Transverse colon (tissue), 4 donors: ENCODE measurements at regions not wholly inside any gene's neighbourhood (a gene's known extent, or its start where the extent isn't known, plus 50 kb on each side); places are given as distances from the start of the nearest gene placed in this dataset.
A peak's percentile ranks its signal among the peaks of the same experiment; 100 is the strongest.

Source experiments
- DNase-seq: peaks from one replicate; pipeline ENCODE4 v3.0.0-alpha.2; 2019
- H3K27ac ChIP-seq, 4 donors: fragments of 200-600 bp; sonication (generic); 2 replicates each; pipeline ENCODE4 v1.5.1; 2016 to 2018; ENCODE audit warnings: inconsistent platforms in 4 of 4
- H3K27me3 ChIP-seq: fragments of 200-600 bp; sonication (generic); 2 replicates; pipeline ENCODE4 v1.5.1; 2017; ENCODE audit warnings: inconsistent platforms
- H3K36me3 ChIP-seq, 4 donors: fragments of 200-600 bp; sonication (generic); 2 replicates each; pipeline ENCODE4 v1.5.1; 2017 to 2019; ENCODE audit warnings: inconsistent platforms in 4 of 4
- H3K4me1 ChIP-seq, 4 donors: fragments of 200-600 bp; sonication (generic); 2 replicates each; pipeline ENCODE4 v1.5.1; 2017 to 2020; ENCODE audit warnings: inconsistent platforms in 4 of 4
- H3K4me3 ChIP-seq, 4 donors: fragments of 200-600 bp; sonication (generic); 1 replicate in 1 of 4; 2 replicates in 3 of 4; pipeline versions ENCODE4 v1.5.1 to v1.6.1; 2017 to 2019; ENCODE audit warnings: inconsistent platforms in 4 of 4
- H3K9me3 ChIP-seq, 2 donors: fragments of 200-600 bp; sonication (generic); 2 replicates each; pipeline ENCODE4 v1.5.1; 2017 to 2019; ENCODE audit warnings: inconsistent platforms in 2 of 2
- CTCF ChIP-seq, 5 experiments: fragments of 200-600 bp in 3 of 5; fragments of 450-650 bp in 2 of 5; sonication (generic) in 3 of 5; IDR thresholded peaks; 1 replicate in 2 of 5; 2 replicates in 3 of 5; pipeline ENCODE4 v1.5.1; 2016 to 2017; ENCODE audit warnings: antibody characterized with exemption in 5 of 5, inconsistent platforms in 3 of 5, mild to moderate bottlenecking in 2 of 5, moderate library complexity in 1 of 5
- EP300 ChIP-seq: sonication (generic); formaldehyde crosslinking; IDR thresholded peaks from one replicate; pipeline ENCODE4 v1.6.1; 2017; ENCODE audit warnings: antibody characterized with exemption, low read depth
- POLR2A ChIP-seq: fragments of 450-650 bp; IDR thresholded peaks from one replicate; pipeline ENCODE4 v1.6.1; 2016; ENCODE audit warnings: antibody characterized with exemption, mild to moderate bottlenecking, moderate library complexity
- POLR2AphosphoS5 ChIP-seq, 3 donors: sonication (generic); formaldehyde crosslinking; IDR thresholded peaks; one replicate each; pipeline ENCODE4 v1.6.1; 2016; ENCODE audit warnings: antibody characterized with exemption in 3 of 3
- WGBS, 2 donors: methylation state at CpG; one replicate each; pipeline ENCODE4 v1.1.5; 2018; ENCODE audit warnings: low coverage in 1 of 2; 5-methylcytosine and 5-hydroxymethylcytosine counted together
- in situ Hi-C, 4 donors: fragments of 200-750 bp; cut with MboI; loops; one replicate each; pipeline versions ENCODE4 v1.15.0 to v1.15.1; 2017; ENCODE audit warnings: low sequenced_read_pairs in 3 of 4, low pct_ligation_motif_present in 1 of 4, low pct_unique_long_range_greater_than_20kb in 1 of 4
- intact Hi-C: fragments of 100-400 bp; cut with DNase I; formaldehyde crosslinking; loops from one replicate; pipeline ENCODE4 v1.15.1; 2023; ENCODE audit warnings: low total_unique reads

GRCh38 chr19:27971869-27972268 lies 1241.1 kb downstream of the UQCRFS1 start:
- in situ Hi-C loops, result loop anchor here (10.0 to 25.0 kb wide), 2 partner anchors 353 to 740 kb away; no protein-coding TSS in a partner anchor

GRCh38 chr19:27971071-27971470 lies 1241.9 kb downstream of the UQCRFS1 start:
- 68 to 70% methylated on average over 2 to 5 of the region's 5 CpGs for WGBS, 2 donors

More at GRCh38 chr19:27971869-27972268, 1241.1 kb downstream of the UQCRFS1 start:
- H3K4me3 ChIP-seq, result no peak overlapping the region
- WGBS, 2 donors, result 52 to 92% methylated on average over 2 of the region's 2 CpGs
- no peaks in the 10 kb centered on the region for H3K4me1 ChIP-seq
- H3K27me3 ChIP-seq, result no peaks in the 10 kb centered on the region
- no peak for TF ChIP-seq EP300
- TF ChIP-seq POLR2AphosphoS5 (IDR thresholded peaks at IDR 0.05), result no peak
- no peak for TF ChIP-seq CTCF (IDR thresholded peaks at IDR 0.05)
- TF ChIP-seq POLR2A, result no peak
- intact Hi-C loops, result loop anchor here (5.0 kb wide), 1 partner anchor 355 kb away; no protein-coding TSS in a partner anchor
- no peak for DNase-seq
- no peaks in the 10 kb centered on the region for H3K36me3 ChIP-seq
- H3K27ac ChIP-seq, result no peak overlapping the region
- H3K9me3 ChIP-seq, result no peaks in the 10 kb centered on the region

GRCh38 chr19:27966390-27966816 lies 1246.5 kb downstream of the UQCRFS1 start:
- in situ Hi-C loops, result loop anchor here in 3 of 4 donors (25.0 kb wide), 1 partner anchor 746 kb away; no protein-coding TSS in a partner anchor
- Histone ChIP-seq H3K36me3 (no peaks in the 10 kb centered on the region), H3K9me3 (no peaks in the 10 kb centered on the region), H3K4me1 (no peaks in the 10 kb centered on the region), H3K27me3 (no peaks in the 10 kb centered on the region), H3K27ac (no peak overlapping the region), H3K4me3 (no peak overlapping the region)
- WGBS, 2 donors, result 10 to 19% methylated on average over 2 of the region's 2 CpGs
- intact Hi-C loops, result no loop called here
- TF ChIP-seq POLR2AphosphoS5 (IDR thresholded peaks at IDR 0.05) (no peak), CTCF (IDR thresholded peaks at IDR 0.05) (peak in 4 of 5 experiments; percentile 37 to 52 (median 45)), POLR2A (no peak)
- no peak for DNase-seq

More at GRCh38 chr19:27971071-27971470, 1241.9 kb downstream of the UQCRFS1 start:
- intact Hi-C loops, result loop anchor here (5.0 kb wide), 1 partner anchor 356 kb away; no protein-coding TSS in a partner anchor
- Histone ChIP-seq H3K4me3 (no peak overlapping the region), H3K27me3 (no peaks in the 10 kb centered on the region), H3K9me3 (no peaks in the 10 kb centered on the region), H3K36me3 (no peaks in the 10 kb centered on the region), H3K27ac (no peak overlapping the region), H3K4me1 (no peaks in the 10 kb centered on the region)
- in situ Hi-C loops, result loop anchor here (10.0 to 25.0 kb wide), 2 partner anchors 354 to 741 kb away; no protein-coding TSS in a partner anchor
- no peak for DNase-seq
- TF ChIP-seq POLR2A, result no peak
- no peak for TF ChIP-seq CTCF (IDR thresholded peaks at IDR 0.05)
- TF ChIP-seq EP300, result no peak

- no peak for DNase-seq
- Histone ChIP-seq H3K36me3 (no peaks in the 10 kb centered on the region), H3K9me3 (no peaks in the 10 kb centered on the region), H3K4me3 (no peak overlapping the region), H3K27ac (no peak overlapping the region), H3K27me3 (no peaks in the 10 kb centered on the region), H3K4me1 (no peaks in the 10 kb centered on the region)
- intact Hi-C loops (no loop called here), in situ Hi-C loops (loop anchor here in 3 of 4 donors (25.0 kb wide), 1 partner anchor 748 kb away; no protein-coding TSS in a partner anchor)
- TF ChIP-seq CTCF (IDR thresholded peaks at IDR 0.05) (no peak), EP300 (no peak), POLR2A (no peak), POLR2AphosphoS5 (IDR thresholded peaks at IDR 0.05) (no peak)
Observed at GRCh38 chr19:27964185-27964584, 1248.8 kb downstream of the UQCRFS1 start.
